Esophagus muscularis mucosa (tissue), 4 donors: ENCODE measurements at regions not wholly inside any gene's neighbourhood (a gene's known extent, or its start where the extent isn't known, plus 50 kb on each side); places are given as distances from the start of the nearest gene placed in this dataset.

Experiments
- EP300 ChIP-seq: sonication (generic); formaldehyde crosslinking; IDR thresholded peaks from one replicate; pipeline ENCODE4 v1.6.1; 2017; ENCODE audit warnings: antibody characterized with exemption
- POLR2A ChIP-seq: fragments of 450-650 bp; IDR thresholded peaks from one replicate; pipeline ENCODE4 v1.6.1; 2017; ENCODE audit warnings: antibody characterized with exemption, moderate library complexity, mild to moderate bottlenecking, low read depth
- POLR2AphosphoS5 ChIP-seq, 2 donors: sonication (generic); formaldehyde crosslinking; IDR thresholded peaks; one replicate each; pipeline ENCODE4 v1.6.1; 2017; ENCODE audit warnings: antibody characterized with exemption in 2 of 2
- TF ChIP-seq, protein P1 (sequence below), 3 experiments: fragments of 200-600 bp in 2 of 3; fragments of 450-650 bp in 1 of 3; sonication (generic) in 2 of 3; IDR thresholded peaks; one replicate each; pipeline ENCODE4 v1.5.1; 2017 to 2019; ENCODE audit warnings: antibody characterized with exemption in 3 of 3, mild to moderate bottlenecking in 2 of 3, moderate library complexity in 1 of 3

- TF ChIP-seq POLR2A (no peak), POLR2AphosphoS5 (IDR thresholded peaks at IDR 0.05) (no peak), EP300 (no peak)
- TF ChIP-seq, protein P1, sequence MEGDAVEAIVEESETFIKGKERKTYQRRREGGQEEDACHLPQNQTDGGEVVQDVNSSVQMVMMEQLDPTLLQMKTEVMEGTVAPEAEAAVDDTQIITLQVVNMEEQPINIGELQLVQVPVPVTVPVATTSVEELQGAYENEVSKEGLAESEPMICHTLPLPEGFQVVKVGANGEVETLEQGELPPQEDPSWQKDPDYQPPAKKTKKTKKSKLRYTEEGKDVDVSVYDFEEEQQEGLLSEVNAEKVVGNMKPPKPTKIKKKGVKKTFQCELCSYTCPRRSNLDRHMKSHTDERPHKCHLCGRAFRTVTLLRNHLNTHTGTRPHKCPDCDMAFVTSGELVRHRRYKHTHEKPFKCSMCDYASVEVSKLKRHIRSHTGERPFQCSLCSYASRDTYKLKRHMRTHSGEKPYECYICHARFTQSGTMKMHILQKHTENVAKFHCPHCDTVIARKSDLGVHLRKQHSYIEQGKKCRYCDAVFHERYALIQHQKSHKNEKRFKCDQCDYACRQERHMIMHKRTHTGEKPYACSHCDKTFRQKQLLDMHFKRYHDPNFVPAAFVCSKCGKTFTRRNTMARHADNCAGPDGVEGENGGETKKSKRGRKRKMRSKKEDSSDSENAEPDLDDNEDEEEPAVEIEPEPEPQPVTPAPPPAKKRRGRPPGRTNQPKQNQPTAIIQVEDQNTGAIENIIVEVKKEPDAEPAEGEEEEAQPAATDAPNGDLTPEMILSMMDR (IDR thresholded peaks at IDR 0.05) = no peak
These were observed 248.4 kb downstream of the PLK2 start for GRCh38 chr5:58211441-58211840.
